ENCODE measurements at regions not wholly inside any gene's neighbourhood (a gene's known extent, or its start where the extent isn't known, plus 50 kb on each side); places are given as distances from the start of the nearest gene placed in this dataset.
"Not testable (repeated sequence)": the region's sequence is repeated elsewhere in the genome, so short reads cannot be mapped to it uniquely, and the experiment has no call there.

DNA sequence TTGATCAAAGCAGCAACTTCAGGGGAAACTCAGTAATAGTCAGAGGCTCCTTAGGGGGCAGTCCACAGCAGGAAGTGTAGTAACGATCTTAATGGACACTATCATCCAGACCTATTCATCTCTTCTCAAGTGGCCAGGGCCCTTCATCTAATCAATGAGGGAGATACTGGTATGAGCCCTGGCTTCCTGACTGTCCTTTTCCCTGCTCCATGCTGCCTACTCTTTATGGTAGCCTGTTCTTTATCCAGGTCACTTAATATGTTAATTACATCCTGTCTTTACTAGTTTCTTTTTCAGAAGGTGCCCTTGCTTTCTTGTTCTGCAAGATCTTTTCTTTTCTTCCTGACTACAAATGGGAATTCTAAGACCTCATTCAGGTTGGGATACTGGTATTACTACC lies 197.1 kb downstream of the CAVIN4 start:
- Histone ChIP-seq H3K4me3 (ENCODE audit: insufficient read depth, low read depth, low read length, poor library complexity, severe bottlenecking) (no peak overlapping the region), H3K36me3 (ENCODE audit: control insufficient read depth, insufficient read depth, low read length) (no peaks in the 10 kb centered on the region), H3K27ac (ENCODE audit: insufficient read depth, low read length, poor library complexity, severe bottlenecking) (no peak overlapping the region), H3K4me1 (ENCODE audit: control insufficient read depth, insufficient read depth, low read length, poor library complexity, severe bottlenecking) (no peaks in the 10 kb centered on the region), H3K27me3 (replicated peaks; ENCODE audit: control insufficient read depth, insufficient read depth, low read length, poor library complexity, severe bottlenecking) (peaks cover 2% of the 10 kb centered on the region), H3K9me3 (ENCODE audit: control insufficient read depth, low read length) (no peaks in the 10 kb centered on the region)
- DNase-seq: no peak

DNA sequence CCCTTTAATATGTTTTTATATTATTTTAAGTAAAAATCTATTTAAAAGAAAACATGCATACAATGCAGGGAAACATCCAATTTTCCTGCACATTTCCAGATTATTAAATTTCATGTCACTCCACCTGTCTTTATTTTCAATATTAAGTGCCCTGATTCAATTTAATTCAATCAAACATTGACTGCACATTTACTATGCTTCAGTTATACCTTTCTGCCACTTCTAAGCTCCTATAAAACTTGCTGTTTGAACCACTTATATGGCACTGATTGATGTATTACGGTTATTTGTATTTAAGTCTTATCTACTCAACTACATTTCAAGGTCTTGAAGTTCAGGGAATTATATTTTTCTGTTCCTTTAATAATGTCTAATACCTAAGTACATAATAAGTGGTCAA lies 198.0 kb downstream of the CAVIN4 start:
- DNase-seq: no peak
- Histone ChIP-seq H3K4me1 (ENCODE audit: control insufficient read depth, insufficient read depth, low read length, poor library complexity, severe bottlenecking) (no peaks in the 10 kb centered on the region), H3K4me3 (ENCODE audit: insufficient read depth, low read depth, low read length, poor library complexity, severe bottlenecking) (no peak overlapping the region), H3K36me3 (ENCODE audit: control insufficient read depth, insufficient read depth, low read length) (no peaks in the 10 kb centered on the region), H3K27ac (ENCODE audit: insufficient read depth, low read length, poor library complexity, severe bottlenecking) (no peak overlapping the region), H3K27me3 (replicated peaks; ENCODE audit: control insufficient read depth, insufficient read depth, low read length, poor library complexity, severe bottlenecking) (peaks cover 2% of the 10 kb centered on the region), H3K9me3 (ENCODE audit: control insufficient read depth, low read length) (no peaks in the 10 kb centered on the region)

DNA sequence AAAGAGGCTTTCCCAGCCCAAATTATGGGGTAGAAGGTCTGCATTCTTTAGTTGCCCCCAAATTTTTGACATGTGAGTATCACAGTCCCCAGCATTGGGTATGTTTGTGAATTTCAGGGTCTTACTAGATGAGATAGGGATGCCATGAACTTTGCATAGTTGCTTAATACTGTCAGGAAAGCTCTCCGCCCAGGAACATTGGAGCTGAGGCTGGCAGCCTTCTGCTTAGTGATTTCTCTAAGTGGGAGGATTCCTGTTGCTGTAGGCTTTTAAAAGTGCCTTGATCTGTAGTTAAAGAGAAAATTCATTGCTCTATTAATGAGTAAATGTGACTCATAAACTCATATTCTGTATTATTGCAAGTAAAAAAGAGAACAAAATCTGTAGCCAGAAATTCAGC lies 206.9 kb downstream of the CAVIN4 start:
- no peak for DNase-seq
- Histone ChIP-seq H3K9me3 (ENCODE audit: control insufficient read depth, low read length) (no peaks in the 10 kb centered on the region), H3K4me3 (ENCODE audit: insufficient read depth, low read depth, low read length, poor library complexity, severe bottlenecking) (no peak overlapping the region), H3K27ac (ENCODE audit: insufficient read depth, low read length, poor library complexity, severe bottlenecking) (no peak overlapping the region), H3K4me1 (ENCODE audit: control insufficient read depth, insufficient read depth, low read length, poor library complexity, severe bottlenecking) (no peaks in the 10 kb centered on the region), H3K36me3 (ENCODE audit: control insufficient read depth, insufficient read depth, low read length) (no peaks in the 10 kb centered on the region), H3K27me3 (replicated peaks; ENCODE audit: control insufficient read depth, insufficient read depth, low read length, poor library complexity, severe bottlenecking) (no peaks in the 10 kb centered on the region)

DNA sequence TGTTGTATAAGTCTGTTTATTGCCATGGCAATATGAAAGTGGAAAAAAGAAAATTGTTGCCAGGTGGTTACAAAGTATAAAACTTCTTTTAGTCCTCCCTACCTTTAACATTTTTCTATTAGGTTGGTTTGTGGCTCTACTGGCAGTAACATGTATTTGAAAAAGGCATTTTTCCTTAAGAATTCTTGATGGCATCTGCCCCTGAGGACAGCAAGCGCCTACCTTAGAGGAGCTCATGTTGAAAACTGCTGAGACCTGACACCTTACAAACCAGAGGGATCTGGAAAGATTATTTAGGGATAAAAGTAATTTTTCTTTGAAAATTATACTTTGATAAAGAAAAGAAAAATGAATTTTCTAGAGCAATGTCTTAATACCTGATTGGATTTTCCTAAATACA lies 208.1 kb downstream of the CAVIN4 start:
- Histone ChIP-seq H3K4me3 (ENCODE audit: insufficient read depth, low read depth, low read length, poor library complexity, severe bottlenecking) (no peak overlapping the region), H3K4me1 (ENCODE audit: control insufficient read depth, insufficient read depth, low read length, poor library complexity, severe bottlenecking) (no peaks in the 10 kb centered on the region), H3K27me3 (replicated peaks; ENCODE audit: control insufficient read depth, insufficient read depth, low read length, poor library complexity, severe bottlenecking) (no peaks in the 10 kb centered on the region), H3K9me3 (ENCODE audit: control insufficient read depth, low read length) (no peaks in the 10 kb centered on the region), H3K27ac (ENCODE audit: insufficient read depth, low read length, poor library complexity, severe bottlenecking) (no peak overlapping the region), H3K36me3 (ENCODE audit: control insufficient read depth, insufficient read depth, low read length) (no peaks in the 10 kb centered on the region)
- DNase-seq: no peak

DNA sequence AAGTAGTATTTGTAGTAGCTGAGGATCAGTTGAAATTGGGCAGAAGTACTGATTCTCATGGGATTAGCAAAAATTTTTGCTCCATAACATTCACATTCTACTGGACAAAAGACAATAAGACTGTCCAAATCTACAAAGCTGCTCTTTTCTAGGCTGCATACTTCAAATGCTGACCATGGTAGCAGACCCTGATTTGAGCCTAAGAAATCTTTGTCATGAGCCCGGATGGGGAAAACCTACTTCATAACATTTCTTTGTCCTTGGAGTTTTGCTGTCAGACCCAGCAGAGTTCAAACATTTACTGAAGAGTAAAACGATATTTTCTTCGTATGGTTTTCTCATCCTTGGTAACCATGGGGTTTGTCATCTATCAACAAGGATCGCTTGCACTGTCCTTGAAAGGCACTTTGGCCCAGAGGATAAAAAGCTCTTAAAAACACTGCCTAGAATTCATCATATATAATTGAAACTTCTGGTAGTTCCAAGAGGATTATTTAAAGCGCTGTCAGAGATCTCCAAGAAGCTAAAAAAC lies 216.9 kb downstream of the CAVIN4 start:
- no peak overlapping the region for H3K4me3 ChIP-seq (ENCODE audit: insufficient read depth, low read depth, low read length, poor library complexity, severe bottlenecking)
- no peak for DNase-seq
- no peaks in the 10 kb centered on the region for H3K9me3 ChIP-seq (ENCODE audit: control insufficient read depth, low read length)
- no peak overlapping the region for H3K27ac ChIP-seq (ENCODE audit: insufficient read depth, low read length, poor library complexity, severe bottlenecking)
- no peaks in the 10 kb centered on the region for H3K27me3 ChIP-seq (replicated peaks; ENCODE audit: control insufficient read depth, insufficient read depth, low read length, poor library complexity, severe bottlenecking)
- no peaks in the 10 kb centered on the region for H3K4me1 ChIP-seq (ENCODE audit: control insufficient read depth, insufficient read depth, low read length, poor library complexity, severe bottlenecking)
- H3K36me3 ChIP-seq (ENCODE audit: control insufficient read depth, insufficient read depth, low read length): no peaks in the 10 kb centered on the region

DNA sequence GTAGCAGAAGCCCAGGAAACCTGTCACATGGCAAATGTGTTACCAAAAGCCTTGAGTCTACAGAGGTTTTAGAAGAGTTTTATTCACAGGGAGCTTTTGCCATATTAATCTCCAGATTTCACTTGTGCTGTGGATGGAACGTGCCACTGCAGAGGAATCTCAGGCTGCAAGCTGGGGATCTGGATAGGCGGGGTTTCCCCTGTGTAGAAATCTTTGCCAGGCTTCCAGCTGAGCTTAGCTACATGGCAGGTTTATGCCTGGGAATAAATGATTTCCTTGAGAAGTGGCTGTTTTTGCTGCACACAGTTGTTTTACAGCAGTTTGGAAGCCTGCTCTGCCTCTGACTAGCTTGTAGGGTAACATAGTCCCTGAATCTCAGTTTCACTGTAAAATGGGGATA lies 224.6 kb upstream of the PLPPR1 start:
- H3K4me1 ChIP-seq (ENCODE audit: control insufficient read depth, insufficient read depth, low read length, poor library complexity, severe bottlenecking): no peaks in the 10 kb centered on the region
- H3K27ac ChIP-seq (ENCODE audit: insufficient read depth, low read length, poor library complexity, severe bottlenecking): no peak overlapping the region
- no peak overlapping the region for H3K4me3 ChIP-seq (ENCODE audit: insufficient read depth, low read depth, low read length, poor library complexity, severe bottlenecking)
- H3K36me3 ChIP-seq (ENCODE audit: control insufficient read depth, insufficient read depth, low read length): no peaks in the 10 kb centered on the region
- H3K27me3 ChIP-seq (replicated peaks; ENCODE audit: control insufficient read depth, insufficient read depth, low read length, poor library complexity, severe bottlenecking): no peaks in the 10 kb centered on the region
- H3K9me3 ChIP-seq (ENCODE audit: control insufficient read depth, low read length): no peaks in the 10 kb centered on the region
- no peak for DNase-seq

DNA sequence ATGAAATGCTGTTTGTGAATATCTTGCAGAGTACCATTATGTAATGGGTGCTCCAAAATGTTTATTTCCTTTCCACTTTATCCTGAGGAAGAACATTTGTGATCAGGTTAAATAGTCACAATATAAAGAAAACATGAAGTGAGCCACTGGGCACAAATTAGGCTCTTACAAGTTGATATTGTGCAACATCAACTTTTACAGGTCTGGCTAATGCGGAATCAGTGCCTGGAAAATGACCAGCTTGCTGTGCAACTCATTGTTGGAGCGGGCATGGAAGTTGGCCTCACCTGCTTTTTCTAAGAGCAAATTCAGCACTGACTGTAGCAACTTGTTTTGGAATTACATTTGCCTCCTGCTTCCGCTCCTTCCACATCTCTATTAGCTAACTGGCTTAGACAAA lies 216.9 kb upstream of the PLPPR1 start:
- no peaks in the 10 kb centered on the region for H3K4me1 ChIP-seq (ENCODE audit: control insufficient read depth, insufficient read depth, low read length, poor library complexity, severe bottlenecking)
- DNase-seq: no peak
- H3K36me3 ChIP-seq (ENCODE audit: control insufficient read depth, insufficient read depth, low read length): no peaks in the 10 kb centered on the region
- H3K4me3 ChIP-seq (ENCODE audit: insufficient read depth, low read depth, low read length, poor library complexity, severe bottlenecking): no peak overlapping the region
- no peak overlapping the region for H3K27ac ChIP-seq (ENCODE audit: insufficient read depth, low read length, poor library complexity, severe bottlenecking)
- H3K27me3 ChIP-seq (replicated peaks; ENCODE audit: control insufficient read depth, insufficient read depth, low read length, poor library complexity, severe bottlenecking): no peaks in the 10 kb centered on the region
- no peaks in the 10 kb centered on the region for H3K9me3 ChIP-seq (ENCODE audit: control insufficient read depth, low read length)

DNA sequence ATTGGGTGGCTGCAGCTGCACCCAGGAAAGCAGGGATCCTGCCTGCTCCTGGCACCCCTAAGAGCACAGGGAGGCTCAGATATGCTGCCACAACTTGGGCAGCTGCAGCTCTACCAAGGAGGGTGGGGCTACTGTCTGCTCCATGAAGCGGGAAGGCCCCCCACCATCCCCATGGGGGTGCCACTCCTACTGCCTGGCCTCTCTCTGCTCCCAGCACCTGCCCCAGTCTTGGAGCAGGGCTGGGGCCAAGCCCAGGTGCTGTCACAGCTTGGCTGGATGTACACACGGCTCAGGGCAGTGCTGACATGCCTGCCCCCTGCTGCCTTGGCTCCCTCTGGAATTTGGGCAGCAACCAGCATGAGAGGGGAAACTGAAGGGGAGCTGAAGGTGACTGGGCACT lies 214.7 kb upstream of the PLPPR1 start:
- no peak for DNase-seq

DNA sequence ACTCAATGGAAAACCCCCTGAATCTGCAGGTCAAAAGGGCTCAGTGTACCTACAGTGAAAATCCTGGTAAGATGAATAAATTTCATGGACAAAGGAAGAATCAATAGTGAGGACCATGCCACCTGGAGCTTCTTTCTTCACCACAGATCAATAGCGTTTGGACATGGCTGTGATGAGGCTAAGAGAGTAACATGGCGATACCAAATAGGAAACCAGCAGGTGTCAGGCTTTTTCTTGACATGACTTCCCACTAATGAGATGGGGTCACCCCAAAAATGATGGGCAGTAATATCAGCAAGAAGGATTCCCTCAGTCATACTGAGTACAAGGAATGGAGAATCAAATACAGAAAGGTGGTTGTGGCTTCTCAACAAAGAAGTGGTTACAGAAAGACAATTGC lies 208.5 kb upstream of the PLPPR1 start:
- Histone ChIP-seq H3K4me1 (ENCODE audit: control insufficient read depth, insufficient read depth, low read length, poor library complexity, severe bottlenecking) (no peaks in the 10 kb centered on the region), H3K27ac (ENCODE audit: insufficient read depth, low read length, poor library complexity, severe bottlenecking) (no peak overlapping the region), H3K9me3 (ENCODE audit: control insufficient read depth, low read length) (no peaks in the 10 kb centered on the region), H3K27me3 (replicated peaks; ENCODE audit: control insufficient read depth, insufficient read depth, low read length, poor library complexity, severe bottlenecking) (no peaks in the 10 kb centered on the region), H3K4me3 (ENCODE audit: insufficient read depth, low read depth, low read length, poor library complexity, severe bottlenecking) (no peak overlapping the region), H3K36me3 (ENCODE audit: control insufficient read depth, insufficient read depth, low read length) (no peaks in the 10 kb centered on the region)
- no peak for DNase-seq

More for the DNA sequence above, 214.7 kb upstream of the PLPPR1 start:
- Histone ChIP-seq H3K9me3 (ENCODE audit: control insufficient read depth, low read length) (no peaks in the 10 kb centered on the region), H3K27me3 (replicated peaks; ENCODE audit: control insufficient read depth, insufficient read depth, low read length, poor library complexity, severe bottlenecking) (no peaks in the 10 kb centered on the region), H3K4me1 (ENCODE audit: control insufficient read depth, insufficient read depth, low read length, poor library complexity, severe bottlenecking) (no peaks in the 10 kb centered on the region), H3K27ac (ENCODE audit: insufficient read depth, low read length, poor library complexity, severe bottlenecking) (no peak overlapping the region), H3K4me3 (ENCODE audit: insufficient read depth, low read depth, low read length, poor library complexity, severe bottlenecking) (no peak overlapping the region), H3K36me3 (ENCODE audit: control insufficient read depth, insufficient read depth, low read length) (no peaks in the 10 kb centered on the region)

DNA sequence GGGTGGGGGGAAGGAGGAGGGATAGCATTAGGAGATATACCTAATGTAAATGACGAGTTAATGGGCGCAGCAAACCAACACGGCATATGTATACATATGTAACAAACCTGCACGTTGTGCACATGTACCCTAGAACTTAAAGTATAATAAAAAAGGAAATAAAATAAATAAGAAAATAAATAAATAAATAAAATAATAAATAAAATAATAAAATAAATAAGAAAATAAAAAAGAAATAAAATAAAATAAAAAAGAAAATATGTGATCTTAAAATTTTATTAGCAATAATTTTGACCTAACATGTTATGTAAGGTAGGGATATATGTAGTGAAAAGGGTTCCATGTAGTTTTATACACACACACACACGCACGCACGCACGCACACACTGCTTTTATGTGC lies 195.5 kb upstream of the PLPPR1 start:
- H3K27me3 ChIP-seq (replicated peaks; ENCODE audit: control insufficient read depth, insufficient read depth, low read length, poor library complexity, severe bottlenecking); H3K27ac ChIP-seq (ENCODE audit: insufficient read depth, low read length, poor library complexity, severe bottlenecking); H3K4me1 ChIP-seq (ENCODE audit: control insufficient read depth, insufficient read depth, low read length, poor library complexity, severe bottlenecking); H3K36me3 ChIP-seq (ENCODE audit: control insufficient read depth, insufficient read depth, low read length); H3K4me3 ChIP-seq (ENCODE audit: insufficient read depth, low read depth, low read length, poor library complexity, severe bottlenecking); H3K9me3 ChIP-seq (ENCODE audit: control insufficient read depth, low read length); DNase-seq: not testable (repeated sequence)

DNA sequence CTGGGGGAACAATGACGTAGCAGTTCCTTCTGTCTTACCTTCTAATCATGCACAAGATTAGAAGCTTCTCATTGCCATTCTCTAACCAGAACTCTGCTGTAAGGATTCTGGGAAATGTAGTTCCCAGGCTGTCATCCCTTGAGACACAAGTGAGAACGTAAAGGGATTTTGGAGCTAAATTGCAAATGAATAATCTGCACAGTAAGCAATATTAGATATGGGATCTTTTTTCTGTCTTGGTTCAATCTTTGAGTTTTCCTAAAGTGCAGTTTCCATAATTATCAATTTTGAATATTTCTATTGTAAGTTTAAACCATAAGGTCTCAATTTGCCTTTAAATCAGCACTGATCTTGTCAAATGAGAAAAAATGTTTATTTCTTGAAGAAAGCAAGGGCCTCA lies 189.7 kb upstream of the PLPPR1 start:
- Histone ChIP-seq H3K4me3 (ENCODE audit: insufficient read depth, low read depth, low read length, poor library complexity, severe bottlenecking) (no peak overlapping the region), H3K9me3 (ENCODE audit: control insufficient read depth, low read length) (no peaks in the 10 kb centered on the region), H3K36me3 (ENCODE audit: control insufficient read depth, insufficient read depth, low read length) (no peaks in the 10 kb centered on the region), H3K27me3 (replicated peaks; ENCODE audit: control insufficient read depth, insufficient read depth, low read length, poor library complexity, severe bottlenecking) (no peaks in the 10 kb centered on the region), H3K4me1 (ENCODE audit: control insufficient read depth, insufficient read depth, low read length, poor library complexity, severe bottlenecking) (no peaks in the 10 kb centered on the region), H3K27ac (ENCODE audit: insufficient read depth, low read length, poor library complexity, severe bottlenecking) (no peak overlapping the region)
- DNase-seq: no peak
